PFSK-1 (cell line): ENCODE measurements at regions not wholly inside any gene's neighbourhood (a gene's known extent, or its start where the extent isn't known, plus 50 kb on each side); places are given as distances from the start of the nearest gene placed in this dataset.

ENCODE experiments used
- FOXP2 ChIP-seq: optimal IDR thresholded peaks from 2 replicates; pipeline ENCODE3; 2011; ENCODE audit warnings: borderline replicate concordance, control low read depth, inconsistent platforms; ENCODE audit not compliant: insufficient read depth; ENCODE audit errors: extremely low read length, extremely low read depth
- POLR2AphosphoS5 ChIP-seq: IDR thresholded peaks from 2 replicates; pipeline ENCODE4 v1.6.1; 2012; ENCODE audit warnings: low read depth, mild to moderate bottlenecking, control low read depth, low read length, moderate library complexity
- SIN3A ChIP-seq: IDR thresholded peaks from 2 replicates; pipeline ENCODE4 v1.6.1; 2012; ENCODE audit warnings: mild to moderate bottlenecking, low read length, moderate library complexity, borderline replicate concordance; ENCODE audit not compliant: insufficient read depth
- TAF1 ChIP-seq: IDR thresholded peaks from 2 replicates; pipeline ENCODE4 v1.6.1; 2012; ENCODE audit warnings: low read length, control low read depth, borderline replicate concordance; ENCODE audit not compliant: insufficient read depth
- TF ChIP-seq, protein P1 (sequence below), 2 experiments: IDR thresholded peaks; 2 replicates each; pipeline versions ENCODE4 v1.6.1 to v1.8.0; 2011 to 2012; ENCODE audit warnings: low read depth in 2 of 2, low read length in 2 of 2, control low read depth in 1 of 2, inconsistent platforms in 1 of 2, mild to moderate bottlenecking in 1 of 2, moderate library complexity in 1 of 2; ENCODE audit not compliant: insufficient read depth in 1 of 2

GRCh38 chr5:125338440-125339174 is 592.2 kb upstream of the ZNF608 start:
- TF ChIP-seq POLR2AphosphoS5, result no peak
- TF ChIP-seq, protein P1, sequence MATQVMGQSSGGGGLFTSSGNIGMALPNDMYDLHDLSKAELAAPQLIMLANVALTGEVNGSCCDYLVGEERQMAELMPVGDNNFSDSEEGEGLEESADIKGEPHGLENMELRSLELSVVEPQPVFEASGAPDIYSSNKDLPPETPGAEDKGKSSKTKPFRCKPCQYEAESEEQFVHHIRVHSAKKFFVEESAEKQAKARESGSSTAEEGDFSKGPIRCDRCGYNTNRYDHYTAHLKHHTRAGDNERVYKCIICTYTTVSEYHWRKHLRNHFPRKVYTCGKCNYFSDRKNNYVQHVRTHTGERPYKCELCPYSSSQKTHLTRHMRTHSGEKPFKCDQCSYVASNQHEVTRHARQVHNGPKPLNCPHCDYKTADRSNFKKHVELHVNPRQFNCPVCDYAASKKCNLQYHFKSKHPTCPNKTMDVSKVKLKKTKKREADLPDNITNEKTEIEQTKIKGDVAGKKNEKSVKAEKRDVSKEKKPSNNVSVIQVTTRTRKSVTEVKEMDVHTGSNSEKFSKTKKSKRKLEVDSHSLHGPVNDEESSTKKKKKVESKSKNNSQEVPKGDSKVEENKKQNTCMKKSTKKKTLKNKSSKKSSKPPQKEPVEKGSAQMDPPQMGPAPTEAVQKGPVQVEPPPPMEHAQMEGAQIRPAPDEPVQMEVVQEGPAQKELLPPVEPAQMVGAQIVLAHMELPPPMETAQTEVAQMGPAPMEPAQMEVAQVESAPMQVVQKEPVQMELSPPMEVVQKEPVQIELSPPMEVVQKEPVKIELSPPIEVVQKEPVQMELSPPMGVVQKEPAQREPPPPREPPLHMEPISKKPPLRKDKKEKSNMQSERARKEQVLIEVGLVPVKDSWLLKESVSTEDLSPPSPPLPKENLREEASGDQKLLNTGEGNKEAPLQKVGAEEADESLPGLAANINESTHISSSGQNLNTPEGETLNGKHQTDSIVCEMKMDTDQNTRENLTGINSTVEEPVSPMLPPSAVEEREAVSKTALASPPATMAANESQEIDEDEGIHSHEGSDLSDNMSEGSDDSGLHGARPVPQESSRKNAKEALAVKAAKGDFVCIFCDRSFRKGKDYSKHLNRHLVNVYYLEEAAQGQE (IDR thresholded peaks at IDR 0.05; ENCODE audit: insufficient read depth in 1 of 2, low read depth in 2 of 2, low read length in 2 of 2), result no peak
- TF ChIP-seq TAF1, result no peak
- TF ChIP-seq FOXP2, result no peak
- no peak for TF ChIP-seq SIN3A

GRCh38 chr5:125341436-125341835 is 595.0 kb upstream of the ZNF608 start:
- no peak for TF ChIP-seq SIN3A
- TF ChIP-seq, protein P1 (IDR thresholded peaks at IDR 0.05; ENCODE audit: insufficient read depth in 1 of 2, low read depth in 2 of 2, low read length in 2 of 2), result no peak
- TF ChIP-seq TAF1, result no peak
- no peak for TF ChIP-seq POLR2AphosphoS5
- TF ChIP-seq FOXP2, result no peak

- TF ChIP-seq TAF1 (no peak), POLR2AphosphoS5 (no peak), FOXP2 (no peak), SIN3A (no peak)
- TF ChIP-seq, protein P1 (IDR thresholded peaks at IDR 0.05; ENCODE audit: insufficient read depth in 1 of 2, low read depth in 2 of 2, low read length in 2 of 2), result no peak
Observed at GRCh38 chr5:125343015-125343414, 596.6 kb upstream of the ZNF608 start.

DNA sequence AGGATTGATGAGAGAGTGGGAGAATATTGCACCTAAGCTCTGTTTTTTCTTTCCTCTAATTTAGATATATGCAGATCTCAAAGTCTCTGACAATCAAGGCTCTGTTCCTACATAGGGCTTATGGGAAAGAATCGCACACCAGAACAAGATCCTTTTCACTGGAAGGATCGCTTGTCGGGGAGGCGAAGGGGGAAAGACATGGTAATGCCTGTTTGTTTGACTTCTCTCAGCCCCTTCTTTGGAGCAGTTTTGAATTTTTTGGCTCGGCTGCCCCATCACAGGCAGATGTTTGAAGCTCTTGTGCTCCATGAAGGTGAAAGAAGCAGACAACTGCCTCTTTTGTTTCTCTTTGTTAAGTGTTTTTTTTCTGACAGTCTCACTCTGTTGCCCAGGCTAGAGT is 599.9 kb upstream of the ZNF608 start:
- TF ChIP-seq FOXP2 (no peak), POLR2AphosphoS5 (no peak), TAF1 (no peak), SIN3A (no peak)
- TF ChIP-seq, protein P1 (IDR thresholded peaks at IDR 0.05; ENCODE audit: insufficient read depth in 1 of 2, low read depth in 2 of 2, low read length in 2 of 2), result no peak
